ENCODE measurements at regions not wholly inside any gene's neighbourhood (a gene's known extent, or its start where the extent isn't known, plus 50 kb on each side); places are given as distances from the start of the nearest gene placed in this dataset.

GRCh38 chr14:104431351-104431928 is 148.1 kb upstream of the C14orf180 start:
- TF ChIP-seq CTCF (IDR thresholded peaks at IDR 0.05; ENCODE audit: poor library complexity, severe bottlenecking): no peak
- no peak for ATAC-seq (ENCODE audit: low read depth)
- H3K27ac ChIP-seq (ENCODE audit: poor library complexity, severe bottlenecking): no peak overlapping the region
- no peaks in the 10 kb centered on the region for H3K36me3 ChIP-seq (ENCODE audit: low read depth)
- no peaks in the 10 kb centered on the region for H3K9me3 ChIP-seq (ENCODE audit: severe bottlenecking)
- peak; percentile 58 for DNase-seq (ENCODE audit: low spot score)
- no peaks in the 10 kb centered on the region for H3K4me1 ChIP-seq (ENCODE audit: insufficient read depth, poor library complexity, severe bottlenecking)
- H3K27me3 ChIP-seq (ENCODE audit: insufficient read depth, poor library complexity, severe bottlenecking): peaks cover 7% of the 10 kb centered on the region
- no peak overlapping the region for H3K4me3 ChIP-seq (ENCODE audit: severe bottlenecking)

- Histone ChIP-seq H3K36me3 (ENCODE audit: low read depth) (no peaks in the 10 kb centered on the region), H3K27me3 (ENCODE audit: insufficient read depth, poor library complexity, severe bottlenecking) (peaks cover 6% of the 10 kb centered on the region), H3K4me3 (ENCODE audit: severe bottlenecking) (no peak overlapping the region), H3K27ac (ENCODE audit: poor library complexity, severe bottlenecking) (no peak overlapping the region), H3K4me1 (ENCODE audit: insufficient read depth, poor library complexity, severe bottlenecking) (no peaks in the 10 kb centered on the region), H3K9me3 (ENCODE audit: severe bottlenecking) (no peaks in the 10 kb centered on the region)
- TF ChIP-seq CTCF (IDR thresholded peaks at IDR 0.05; ENCODE audit: poor library complexity, severe bottlenecking): no peak
- peak; percentile 62 for DNase-seq (ENCODE audit: low spot score)
- 0 out of 3 replicates have a peak, but pooled peaks have one; percentile 19 for ATAC-seq (ENCODE audit: low read depth)
These were observed 147.5 kb upstream of the C14orf180 start for GRCh38 chr14:104431929-104432541.

GRCh38 chr14:104432611-104433231 is 146.8 kb upstream of the C14orf180 start:
- Histone ChIP-seq H3K27ac (ENCODE audit: poor library complexity, severe bottlenecking) (no peak overlapping the region), H3K36me3 (ENCODE audit: low read depth) (no peaks in the 10 kb centered on the region), H3K4me3 (ENCODE audit: severe bottlenecking) (no peak overlapping the region), H3K27me3 (ENCODE audit: insufficient read depth, poor library complexity, severe bottlenecking) (peaks cover 3% of the 10 kb centered on the region), H3K9me3 (ENCODE audit: severe bottlenecking) (no peaks in the 10 kb centered on the region), H3K4me1 (ENCODE audit: insufficient read depth, poor library complexity, severe bottlenecking) (no peaks in the 10 kb centered on the region)
- DNase-seq (ENCODE audit: low spot score) (peak; percentile 66), ATAC-seq (ENCODE audit: low read depth) (no peak)
- no peak for TF ChIP-seq CTCF (IDR thresholded peaks at IDR 0.05; ENCODE audit: poor library complexity, severe bottlenecking)

GRCh38 chr14:104433401-104434213 is 146.0 kb upstream of the C14orf180 start:
- Histone ChIP-seq H3K9me3 (ENCODE audit: severe bottlenecking) (no peaks in the 10 kb centered on the region), H3K27ac (ENCODE audit: poor library complexity, severe bottlenecking) (no peak overlapping the region), H3K36me3 (ENCODE audit: low read depth) (no peaks in the 10 kb centered on the region), H3K27me3 (ENCODE audit: insufficient read depth, poor library complexity, severe bottlenecking) (peaks cover 4% of the 10 kb centered on the region), H3K4me3 (ENCODE audit: severe bottlenecking) (no peak overlapping the region), H3K4me1 (ENCODE audit: insufficient read depth, poor library complexity, severe bottlenecking) (no peaks in the 10 kb centered on the region)
- no peak for ATAC-seq (ENCODE audit: low read depth)
- DNase-seq (ENCODE audit: low spot score): peak; percentile 66
- TF ChIP-seq CTCF (IDR thresholded peaks at IDR 0.05; ENCODE audit: poor library complexity, severe bottlenecking): no peak
